ENCODE measurements at regions not wholly inside any gene's neighbourhood (a gene's known extent, or its start where the extent isn't known, plus 50 kb on each side); places are given as distances from the start of the nearest gene placed in this dataset.

DNA sequence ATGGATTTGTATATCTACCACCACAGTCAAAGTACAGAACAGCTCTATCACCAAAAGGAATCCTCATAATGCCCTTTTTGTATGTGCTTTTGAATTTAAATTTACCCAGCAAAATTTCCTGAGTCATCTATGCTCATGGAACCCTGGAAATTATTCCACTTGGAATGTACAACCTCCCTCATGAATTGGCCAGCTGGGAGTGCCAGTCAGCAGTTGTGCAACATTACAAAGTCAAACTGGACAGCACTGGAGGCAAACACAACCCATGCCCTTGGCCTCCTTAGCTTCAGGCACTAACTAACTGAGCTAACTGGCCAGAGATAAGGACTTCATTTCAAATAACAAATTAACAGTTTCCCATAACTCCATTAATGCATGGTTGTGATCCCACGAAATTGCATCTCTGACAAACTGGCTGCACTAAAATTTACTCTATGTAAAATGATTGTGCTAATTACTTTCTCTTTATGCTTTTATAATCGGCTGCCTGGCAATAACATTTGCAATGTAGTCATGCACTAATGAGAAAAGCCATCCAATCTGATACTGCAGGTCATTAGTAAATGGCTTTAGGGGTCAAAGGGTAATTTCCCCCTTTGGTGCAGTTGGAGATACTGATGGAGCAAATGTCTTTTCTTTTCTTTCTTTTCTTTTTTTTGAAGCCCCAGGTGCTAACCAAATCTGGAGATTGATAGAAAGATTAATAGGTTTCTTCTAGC lies 270.5 kb downstream of the ACTR3 start (continued):
- TF ChIP-seq, protein P1, sequence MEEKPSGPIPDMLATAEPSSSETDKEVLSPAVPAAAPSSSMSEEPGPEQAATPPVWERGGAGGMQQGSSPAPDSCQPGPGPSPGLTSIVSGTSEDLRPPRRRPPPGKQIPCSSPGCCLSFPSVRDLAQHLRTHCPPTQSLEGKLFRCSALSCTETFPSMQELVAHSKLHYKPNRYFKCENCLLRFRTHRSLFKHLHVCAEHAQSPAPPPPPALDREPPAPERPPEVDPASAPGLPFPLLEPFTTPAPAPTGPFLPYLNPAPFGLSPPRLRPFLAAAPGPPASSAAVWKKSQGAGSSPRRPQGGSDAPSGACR (CRISPR knock-in tag; IDR thresholded peaks at IDR 0.05): no peak
- TF ChIP-seq, protein P2, sequence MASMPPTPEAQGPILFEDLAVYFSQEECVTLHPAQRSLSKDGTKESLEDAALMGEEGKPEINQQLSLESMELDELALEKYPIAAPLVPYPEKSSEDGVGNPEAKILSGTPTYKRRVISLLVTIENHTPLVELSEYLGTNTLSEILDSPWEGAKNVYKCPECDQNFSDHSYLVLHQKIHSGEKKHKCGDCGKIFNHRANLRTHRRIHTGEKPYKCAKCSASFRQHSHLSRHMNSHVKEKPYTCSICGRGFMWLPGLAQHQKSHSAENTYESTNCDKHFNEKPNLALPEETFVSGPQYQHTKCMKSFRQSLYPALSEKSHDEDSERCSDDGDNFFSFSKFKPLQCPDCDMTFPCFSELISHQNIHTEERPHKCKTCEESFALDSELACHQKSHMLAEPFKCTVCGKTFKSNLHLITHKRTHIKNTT (CRISPR knock-in tag; IDR thresholded peaks at IDR 0.05): no peak
- no peak for TF ChIP-seq ZFP37 (CRISPR knock-in tag; IDR thresholded peaks at IDR 0.05; ENCODE audit: borderline replicate concordance)
- TF ChIP-seq ZNF672 (CRISPR knock-in tag; IDR thresholded peaks at IDR 0.05): no peak
- TF ChIP-seq NCOA1 (CRISPR knock-in tag; IDR thresholded peaks at IDR 0.05): no peak
- no peak for TF ChIP-seq ISX (CRISPR knock-in tag; conservative IDR thresholded peaks at IDR 0.05)
- TF ChIP-seq, protein P3, sequence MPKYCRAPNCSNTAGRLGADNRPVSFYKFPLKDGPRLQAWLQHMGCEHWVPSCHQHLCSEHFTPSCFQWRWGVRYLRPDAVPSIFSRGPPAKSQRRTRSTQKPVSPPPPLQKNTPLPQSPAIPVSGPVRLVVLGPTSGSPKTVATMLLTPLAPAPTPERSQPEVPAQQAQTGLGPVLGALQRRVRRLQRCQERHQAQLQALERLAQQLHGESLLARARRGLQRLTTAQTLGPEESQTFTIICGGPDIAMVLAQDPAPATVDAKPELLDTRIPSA (CRISPR knock-in tag; IDR thresholded peaks at IDR 0.05; ENCODE audit: borderline replicate concordance): no peak
- TF ChIP-seq ASH2L (IDR thresholded peaks at IDR 0.05; ENCODE audit: insufficient read length, low read depth, low read length): no peak
- 0 out of 2 replicates have a peak, but pooled peaks have one; percentile 42 for TF ChIP-seq ZSCAN21 (CRISPR knock-in tag; IDR thresholded peaks at IDR 0.05; ENCODE audit: borderline replicate concordance)
- TF ChIP-seq, protein P4, sequence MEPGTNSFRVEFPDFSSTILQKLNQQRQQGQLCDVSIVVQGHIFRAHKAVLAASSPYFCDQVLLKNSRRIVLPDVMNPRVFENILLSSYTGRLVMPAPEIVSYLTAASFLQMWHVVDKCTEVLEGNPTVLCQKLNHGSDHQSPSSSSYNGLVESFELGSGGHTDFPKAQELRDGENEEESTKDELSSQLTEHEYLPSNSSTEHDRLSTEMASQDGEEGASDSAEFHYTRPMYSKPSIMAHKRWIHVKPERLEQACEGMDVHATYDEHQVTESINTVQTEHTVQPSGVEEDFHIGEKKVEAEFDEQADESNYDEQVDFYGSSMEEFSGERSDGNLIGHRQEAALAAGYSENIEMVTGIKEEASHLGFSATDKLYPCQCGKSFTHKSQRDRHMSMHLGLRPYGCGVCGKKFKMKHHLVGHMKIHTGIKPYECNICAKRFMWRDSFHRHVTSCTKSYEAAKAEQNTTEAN (CRISPR knock-in tag; conservative IDR thresholded peaks at IDR 0.05): no peak
- TF ChIP-seq CEBPB (IDR thresholded peaks at IDR 0.05; ENCODE audit: borderline replicate concordance, low read depth, low read length): peak; percentile 99
- TF ChIP-seq MED13 (CRISPR knock-in tag; IDR thresholded peaks at IDR 0.05): no peak
- no peak for TF ChIP-seq ARHGAP35 (CRISPR knock-in tag; IDR thresholded peaks at IDR 0.05; ENCODE audit: borderline replicate concordance)
- no peak for TF ChIP-seq ZNF451 (CRISPR knock-in tag; IDR thresholded peaks at IDR 0.05)
- TF ChIP-seq PHF5A (CRISPR knock-in tag; IDR thresholded peaks at IDR 0.05; ENCODE audit: low read depth, unreplicated experiment): peak; percentile 75
- TF ChIP-seq, protein P5, sequence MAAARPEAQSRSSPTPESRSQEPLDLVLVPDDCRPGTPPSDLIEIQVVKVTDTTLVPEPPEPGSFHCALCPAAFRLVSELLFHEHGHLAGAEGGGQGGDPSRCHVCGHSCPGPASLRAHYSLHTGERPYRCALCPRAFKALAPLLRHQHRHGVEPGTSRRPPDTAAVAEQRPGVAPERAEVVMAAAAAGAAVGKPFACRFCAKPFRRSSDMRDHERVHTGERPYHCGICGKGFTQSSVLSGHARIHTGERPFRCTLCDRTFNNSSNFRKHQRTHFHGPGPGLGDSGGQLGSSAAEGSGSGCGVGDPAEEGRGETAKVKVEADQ (CRISPR knock-in tag; IDR thresholded peaks at IDR 0.05; ENCODE audit: borderline replicate concordance): no peak
- TF ChIP-seq HNRNPLL (IDR thresholded peaks at IDR 0.05; ENCODE audit: low read depth, low read length, poor library complexity, severe bottlenecking): no peak
- no peak for TF ChIP-seq MYNN (CRISPR knock-in tag; IDR thresholded peaks at IDR 0.05; ENCODE audit: low read depth)
- peak; percentile 58 for TF ChIP-seq KAT8 (CRISPR knock-in tag; IDR thresholded peaks at IDR 0.05)
- TF ChIP-seq KLF16 (CRISPR knock-in tag; IDR thresholded peaks at IDR 0.05): peak in 1 of 2 experiments; percentile 35; a peak in 1 of 4 replicates
- no peak for TF ChIP-seq ZBTB7A (CRISPR knock-in tag; IDR thresholded peaks at IDR 0.05)
- TF ChIP-seq TOE1 (CRISPR knock-in tag; IDR thresholded peaks at IDR 0.05): no peak
- no peak for TF ChIP-seq ZNF816 (CRISPR knock-in tag; IDR thresholded peaks at IDR 0.05; ENCODE audit: borderline replicate concordance)
- no peak for TF ChIP-seq ZNF562 (CRISPR knock-in tag; IDR thresholded peaks at IDR 0.05; ENCODE audit: borderline replicate concordance)
- TF ChIP-seq, protein P6, sequence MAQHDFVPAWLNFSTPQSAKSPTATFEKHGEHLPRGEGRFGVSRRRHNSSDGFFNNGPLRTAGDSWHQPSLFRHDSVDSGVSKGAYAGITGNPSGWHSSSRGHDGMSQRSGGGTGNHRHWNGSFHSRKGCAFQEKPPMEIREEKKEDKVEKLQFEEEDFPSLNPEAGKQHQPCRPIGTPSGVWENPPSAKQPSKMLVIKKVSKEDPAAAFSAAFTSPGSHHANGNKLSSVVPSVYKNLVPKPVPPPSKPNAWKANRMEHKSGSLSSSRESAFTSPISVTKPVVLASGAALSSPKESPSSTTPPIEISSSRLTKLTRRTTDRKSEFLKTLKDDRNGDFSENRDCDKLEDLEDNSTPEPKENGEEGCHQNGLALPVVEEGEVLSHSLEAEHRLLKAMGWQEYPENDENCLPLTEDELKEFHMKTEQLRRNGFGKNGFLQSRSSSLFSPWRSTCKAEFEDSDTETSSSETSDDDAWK (CRISPR knock-in tag; IDR thresholded peaks at IDR 0.05): no peak
